GM06990 (cell line): ENCODE measurements at regions not wholly inside any gene's neighbourhood (a gene's known extent, or its start where the extent isn't known, plus 50 kb on each side); places are given as distances from the start of the nearest gene placed in this dataset.

Experiments used
- DNase-seq: peaks from one replicate; pipeline ENCODE4 v3.0.0-alpha.2; 2011; ENCODE audit not compliant: insufficient read length; ENCODE audit errors: extremely low read depth
- H3K27me3 ChIP-seq: replicated peaks from 2 replicates; pipeline ENCODE4 v1.6.0; 2011; ENCODE audit warnings: low read length; ENCODE audit not compliant: control insufficient read depth, insufficient read depth
- H3K36me3 ChIP-seq: 2 replicates; pipeline ENCODE4 v1.5.1; 2011; ENCODE audit warnings: low read length; ENCODE audit not compliant: control insufficient read depth, insufficient read depth
- H3K4me3 ChIP-seq: replicated peaks from 2 replicates; pipeline ENCODE4 v1.5.1; 2011; ENCODE audit warnings: low read depth, mild to moderate bottlenecking, control low read depth, low read length
- CTCF ChIP-seq: IDR thresholded peaks from 2 replicates; pipeline ENCODE4 v1.5.1; 2011; ENCODE audit warnings: low read length, control low read depth, mild to moderate bottlenecking, inconsistent platforms; ENCODE audit not compliant: insufficient read depth, poor library complexity, severe bottlenecking

- DNase-seq, result no peak
- no peak for TF ChIP-seq CTCF
- H3K27me3 ChIP-seq, result no peaks in the 10 kb centered on the region
- H3K4me3 ChIP-seq, result no peak overlapping the region
- H3K36me3 ChIP-seq, result no peaks in the 10 kb centered on the region
Measured at GRCh38 chr1:177838907-177839485, 130.9 kb downstream of the SEC16B start.

GRCh38 chr1:177833631-177834030, 136.2 kb downstream of the SEC16B start:
- Histone ChIP-seq H3K36me3 (no peaks in the 10 kb centered on the region), H3K4me3 (no peak overlapping the region), H3K27me3 (no peaks in the 10 kb centered on the region)
- no peak for DNase-seq
- no peak for TF ChIP-seq CTCF

GRCh38 chr1:177830531-177831135, 139.2 kb downstream of the SEC16B start:
- H3K4me3 ChIP-seq, result no peak overlapping the region

GRCh38 chr1:177825276-177825901, 144.5 kb downstream of the SEC16B start:
- TF ChIP-seq CTCF, result no peak
- no peak for DNase-seq
- Histone ChIP-seq H3K36me3 (no peaks in the 10 kb centered on the region), H3K27me3 (no peaks in the 10 kb centered on the region), H3K4me3 (no peak overlapping the region)

More at GRCh38 chr1:177830531-177831135, 139.2 kb downstream of the SEC16B start:
- Histone ChIP-seq H3K27me3 (no peaks in the 10 kb centered on the region), H3K36me3 (no peaks in the 10 kb centered on the region)
- no peak for TF ChIP-seq CTCF
- no peak for DNase-seq

GRCh38 chr1:177824508-177824982, 145.3 kb downstream of the SEC16B start:
- Histone ChIP-seq H3K27me3 (no peaks in the 10 kb centered on the region), H3K36me3 (no peaks in the 10 kb centered on the region), H3K4me3 (no peak overlapping the region)
- no peak for DNase-seq
- no peak for TF ChIP-seq CTCF
